HG02885 (cell line): ENCODE measurements at regions not wholly inside any gene's neighbourhood (a gene's known extent, or its start where the extent isn't known, plus 50 kb on each side); places are given as distances from the start of the nearest gene placed in this dataset.

ENCODE experiments used
- ATAC-seq: cut with Tn5 transposase; IDR thresholded peaks from one replicate; pipeline ENCODE4 v1.9.1; 2021; ENCODE audit warnings: mild to moderate bottlenecking; ENCODE audit not compliant: unreplicated experiment, poor library complexity

DNA sequence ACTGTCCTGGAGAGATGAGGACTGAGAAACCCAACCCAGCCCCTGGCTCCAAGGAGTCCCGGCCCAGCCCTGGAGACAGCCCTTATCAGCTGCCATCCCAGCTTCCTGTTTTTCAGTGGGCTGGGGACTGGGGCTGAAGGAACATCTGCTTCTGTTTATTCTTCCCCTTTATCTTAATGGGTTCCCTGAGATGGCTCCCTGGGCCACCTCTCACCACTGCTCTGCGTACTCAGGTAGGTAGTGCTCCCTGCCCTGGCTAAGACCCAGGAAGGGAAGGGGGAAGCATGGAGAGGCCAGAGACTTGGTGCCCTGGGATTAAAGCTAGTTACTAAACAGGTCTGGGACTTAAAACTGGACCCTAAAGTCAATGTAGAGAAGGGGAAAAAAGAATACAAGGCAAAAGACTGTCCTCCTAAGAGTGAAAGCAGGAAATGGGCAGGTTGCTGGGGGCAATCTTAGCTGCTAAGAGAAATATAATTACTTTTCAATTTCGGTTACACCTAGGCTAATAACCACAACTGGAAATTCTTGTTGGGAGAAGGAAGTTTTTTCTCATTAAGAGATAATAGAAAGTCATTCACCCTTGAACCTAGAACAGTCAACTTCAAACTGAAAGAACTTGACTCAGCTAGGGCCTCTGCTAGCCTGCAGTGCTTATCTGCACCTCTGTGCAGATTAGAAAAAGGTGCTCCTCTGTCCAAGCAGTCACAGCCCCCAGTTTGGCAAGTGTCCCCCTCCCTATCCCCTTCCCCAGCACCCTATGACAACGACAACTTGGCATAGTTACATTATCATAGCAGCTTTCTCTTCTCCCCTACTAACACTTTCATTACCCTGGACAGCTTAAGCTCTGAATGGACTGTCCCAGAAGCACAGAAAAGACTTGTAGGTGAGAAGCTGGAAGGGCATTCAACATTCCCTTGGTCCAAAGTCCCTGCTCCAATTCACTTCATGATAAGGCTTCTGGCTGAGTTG is 65.6 kb upstream of the KDM7A start:
- peak; percentile 71 for ATAC-seq

DNA sequence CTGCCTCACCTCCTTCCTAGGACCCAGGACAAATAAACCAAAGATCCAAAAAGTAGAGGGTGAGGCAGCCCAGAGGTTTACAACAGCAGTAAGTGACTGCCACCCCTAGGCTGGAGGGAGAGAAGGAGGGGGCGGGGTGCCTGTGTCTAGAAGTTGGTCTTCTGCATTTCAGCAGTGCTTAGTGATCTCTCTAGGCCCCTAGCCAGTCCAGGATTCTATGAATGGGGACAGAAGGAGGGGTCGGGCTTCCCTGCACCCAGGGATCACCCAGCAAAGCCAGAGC is 62.8 kb upstream of the KDM7A start:
- no peak for ATAC-seq

DNA sequence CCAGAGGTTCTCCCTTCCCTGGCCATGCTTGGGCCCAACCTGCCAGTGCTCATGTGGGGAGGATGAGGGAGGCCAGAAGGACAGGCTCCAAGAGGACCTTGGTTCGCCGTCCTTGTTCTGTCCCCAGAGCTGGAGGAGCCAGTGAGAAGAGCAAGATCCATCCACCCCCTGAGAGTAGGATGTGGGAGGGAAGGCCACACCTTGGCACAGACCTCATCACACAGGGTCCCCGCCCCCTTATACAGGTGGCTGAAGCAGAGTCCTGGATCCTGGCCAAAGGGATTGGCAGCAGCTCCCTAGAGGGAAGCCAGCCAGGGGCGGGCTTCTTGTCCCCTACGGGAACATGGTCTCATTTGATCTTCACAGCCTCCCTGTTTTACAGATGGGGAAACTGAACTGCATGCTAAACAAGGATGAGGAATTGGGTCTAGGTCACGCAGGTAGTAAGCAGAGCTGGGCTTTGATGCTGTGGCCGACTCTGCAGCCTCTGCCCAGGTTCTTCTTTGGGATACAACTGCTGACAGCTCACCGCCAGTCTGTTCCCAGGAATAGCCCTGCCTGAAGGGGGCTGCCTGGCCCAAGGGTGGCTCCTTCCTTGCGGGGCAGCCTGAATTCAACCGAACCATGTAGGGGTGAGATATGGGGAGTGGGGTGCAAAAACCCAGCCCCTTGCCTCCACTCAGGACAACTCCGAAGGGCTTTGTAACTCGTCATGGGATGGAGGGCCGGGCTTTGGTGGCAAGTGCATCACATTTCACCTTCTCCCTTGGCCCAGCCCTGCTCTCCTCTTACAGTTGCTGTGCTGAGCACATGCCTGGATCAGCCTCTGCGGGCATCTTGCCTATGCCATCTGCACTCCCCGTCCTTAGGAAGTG is 62.2 kb upstream of the KDM7A start:
- ATAC-seq: no peak

GRCh38 chr7:140237390-140237789 is 60.6 kb upstream of the KDM7A start:
- ATAC-seq: no peak

- no peak for ATAC-seq
These were observed 59.8 kb upstream of the KDM7A start for GRCh38 chr7:140236626-140237025.

GRCh38 chr7:140235114-140235513 is 58.3 kb upstream of the KDM7A start:
- no peak for ATAC-seq

GRCh38 chr7:140232957-140233917 is 56.5 kb upstream of the KDM7A start:
- ATAC-seq: peak; percentile 34

DNA sequence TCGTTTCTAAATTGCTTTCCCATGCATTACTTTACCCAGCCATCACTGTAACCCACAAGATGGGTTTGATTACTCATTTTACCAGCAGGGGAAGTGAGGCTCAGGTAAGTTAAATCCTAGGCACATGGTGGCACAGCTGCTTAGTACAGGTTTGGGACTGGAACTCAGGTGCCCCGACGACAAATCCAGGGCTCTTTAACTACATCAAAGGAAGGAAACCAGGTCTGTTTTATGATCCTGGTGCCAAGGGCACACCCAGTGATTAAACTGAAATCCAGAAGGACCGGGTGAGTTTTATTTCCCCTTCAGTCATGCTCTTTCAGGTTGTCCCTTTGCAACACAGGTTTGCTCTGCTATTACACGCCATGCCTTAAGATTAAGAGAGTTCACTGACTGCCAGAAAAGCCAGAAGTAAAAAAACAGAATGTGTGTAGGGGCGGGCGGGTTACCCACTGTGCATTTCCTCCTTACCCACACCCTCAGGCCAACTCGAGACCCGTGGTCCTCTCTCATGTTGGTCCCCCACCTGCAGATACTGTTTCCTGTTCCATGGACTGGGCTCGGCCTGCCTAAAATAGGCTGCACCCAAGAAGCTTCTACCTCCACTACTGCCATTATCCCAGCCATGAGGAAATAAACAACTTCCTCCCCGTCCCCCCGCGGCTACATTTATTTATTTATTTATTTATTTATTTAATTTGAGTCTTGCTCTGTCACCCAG is 55.1 kb upstream of the KDM7A start:
- no peak for ATAC-seq

- no peak for ATAC-seq
These were observed 54.3 kb upstream of the KDM7A start for GRCh38 chr7:140230861-140231770.

DNA sequence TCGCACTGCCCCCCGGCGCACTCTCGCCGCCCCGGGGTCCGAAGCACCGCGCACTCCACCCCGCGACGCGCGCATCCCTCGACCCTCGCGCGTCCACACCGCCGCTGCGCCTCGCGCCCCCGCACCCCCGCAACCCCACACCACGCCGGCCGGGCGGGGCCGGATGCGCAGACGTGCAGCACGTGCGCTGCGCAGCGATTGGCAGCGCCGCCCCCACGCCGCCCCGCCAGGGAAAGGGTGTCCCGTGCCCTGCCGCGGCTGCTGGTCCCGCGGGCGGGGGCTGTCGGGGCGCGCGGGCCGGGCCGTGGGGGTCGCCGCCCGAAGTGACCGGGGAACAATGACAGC is 53.7 kb upstream of the KDM7A start:
- peak; percentile 50 for ATAC-seq

GRCh38 chr7:140229591-140230515 is 53.1 kb upstream of the KDM7A start:
- ATAC-seq: peak; percentile 20

GRCh38 chr7:140229101-140229525 is 52.3 kb upstream of the KDM7A start:
- no peak for ATAC-seq
